Liver (tissue), 3 donors: ENCODE measurements at regions not wholly inside any gene's neighbourhood (a gene's known extent, or its start where the extent isn't known, plus 50 kb on each side); places are given as distances from the start of the nearest gene placed in this dataset.

Experiments
- CTCF ChIP-seq: fragments of 150-350 bp; IDR thresholded peaks from 2 replicates; pipeline ENCODE4 v1.5.1; 2017; ENCODE audit warnings: improper control_type of control experiment, low read depth, low read length; ENCODE audit not compliant: missing input control
- RAD21 ChIP-seq, 2 donors: IDR thresholded peaks; 2 replicates each; pipeline ENCODE4 v1.6.1; 2016; ENCODE audit warnings: antibody characterized with exemption in 2 of 2, mild to moderate bottlenecking in 2 of 2
- donor health status: healthy.
- donor health status: healthy.

- TF ChIP-seq CTCF (no peak), RAD21 (IDR thresholded peaks at IDR 0.05) (no peak)
Observed at GRCh38 chr12:98453070-98453469, 62.3 kb upstream of the TMPO start.
